Dermis microvascular lymphatic vessel endothelial cell (primary cell): ENCODE measurements at regions not wholly inside any gene's neighbourhood (a gene's known extent, or its start where the extent isn't known, plus 50 kb on each side); places are given as distances from the start of the nearest gene placed in this dataset.

Experiments used
- DNase-seq, 2 donors: peaks; one replicate each; pipeline versions ENCODE4 v3.0.0 to v3.0.0-alpha.2; 2010; ENCODE audit warnings: low read depth in 2 of 2

DNA sequence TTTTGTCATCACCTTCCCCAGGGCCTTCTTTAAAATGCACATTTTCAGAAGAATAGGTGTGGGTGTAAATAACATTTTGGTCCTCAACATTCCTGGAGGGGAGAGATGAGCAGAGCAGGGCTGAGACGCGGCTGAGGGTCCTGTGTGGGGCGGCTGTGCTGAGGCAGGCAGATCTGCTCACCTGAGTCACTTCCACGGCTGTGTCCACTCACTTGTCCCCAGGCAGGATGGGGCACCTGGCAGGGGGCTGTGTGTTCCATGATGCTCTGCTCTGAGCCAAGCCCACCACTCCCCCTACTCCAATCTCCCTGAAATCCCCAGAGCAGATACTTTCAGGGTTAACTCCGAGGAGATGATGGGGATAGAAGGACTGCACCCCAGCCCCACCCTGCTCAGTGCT, 93.8 kb downstream of the GLRX3 start:
- no peak for DNase-seq

- DNase-seq = no peak
These were observed 94.4 kb downstream of the GLRX3 start for GRCh38 chr10:130230611-130231010.

- no peak for DNase-seq
These were observed 95.1 kb downstream of the GLRX3 start for GRCh38 chr10:130231251-130231741.

GRCh38 chr10:130232166-130233034, 96.2 kb downstream of the GLRX3 start:
- DNase-seq = no peak

GRCh38 chr10:130233035-130233360, 96.8 kb downstream of the GLRX3 start:
- DNase-seq = no peak

GRCh38 chr10:130233426-130233825, 97.2 kb downstream of the GLRX3 start:
- DNase-seq = no peak

GRCh38 chr10:130234171-130234965, 98.2 kb downstream of the GLRX3 start:
- DNase-seq = no peak

DNA sequence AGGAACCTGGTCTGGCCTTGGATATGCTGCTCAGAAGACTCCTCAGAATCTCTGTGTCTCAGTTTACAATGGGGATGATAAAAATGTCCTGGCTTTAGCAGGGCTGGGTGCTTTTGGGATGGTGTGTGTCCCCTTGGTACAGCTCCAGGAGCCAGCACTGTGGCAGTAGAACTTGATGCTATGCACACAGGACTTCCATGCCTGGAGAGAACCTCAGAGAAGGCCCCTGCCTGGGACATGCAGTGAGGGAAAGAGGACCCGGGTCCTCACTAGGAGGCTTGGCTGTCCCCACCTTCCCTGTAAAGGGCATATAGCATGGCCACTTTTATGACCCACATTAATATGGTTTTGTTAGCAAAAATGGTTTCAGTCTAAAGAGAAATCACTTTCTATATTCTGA, 100.5 kb downstream of the GLRX3 start:
- no peak for DNase-seq

GRCh38 chr10:130240409-130240808, 104.2 kb downstream of the GLRX3 start:
- no peak for DNase-seq

- DNase-seq = no peak
These were observed 106.3 kb downstream of the GLRX3 start for GRCh38 chr10:130242513-130242912.

DNA sequence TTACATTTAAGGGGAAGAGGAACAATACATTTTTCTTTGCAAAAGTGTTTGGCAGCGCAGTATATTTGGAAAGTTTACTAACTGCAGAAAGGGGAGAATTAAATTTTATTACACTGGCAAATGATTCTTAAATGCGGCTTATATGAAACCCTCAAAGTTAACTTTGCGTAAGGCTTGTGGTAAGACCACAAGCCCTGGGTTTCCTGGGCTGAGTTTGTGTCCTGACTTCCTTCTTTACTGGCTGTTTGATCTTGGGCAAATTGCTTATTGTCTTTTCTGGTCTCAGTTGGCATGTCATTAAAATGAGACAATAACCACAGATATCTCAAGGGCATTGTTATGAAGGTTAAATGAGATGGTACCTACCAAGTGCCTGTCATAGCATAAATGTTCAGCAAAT, 106.8 kb downstream of the GLRX3 start:
- no peak for DNase-seq

GRCh38 chr10:130244031-130244927, 108.1 kb downstream of the GLRX3 start:
- DNase-seq = no peak

- no peak for DNase-seq
These were observed 108.8 kb downstream of the GLRX3 start for GRCh38 chr10:130244928-130245495.

DNA sequence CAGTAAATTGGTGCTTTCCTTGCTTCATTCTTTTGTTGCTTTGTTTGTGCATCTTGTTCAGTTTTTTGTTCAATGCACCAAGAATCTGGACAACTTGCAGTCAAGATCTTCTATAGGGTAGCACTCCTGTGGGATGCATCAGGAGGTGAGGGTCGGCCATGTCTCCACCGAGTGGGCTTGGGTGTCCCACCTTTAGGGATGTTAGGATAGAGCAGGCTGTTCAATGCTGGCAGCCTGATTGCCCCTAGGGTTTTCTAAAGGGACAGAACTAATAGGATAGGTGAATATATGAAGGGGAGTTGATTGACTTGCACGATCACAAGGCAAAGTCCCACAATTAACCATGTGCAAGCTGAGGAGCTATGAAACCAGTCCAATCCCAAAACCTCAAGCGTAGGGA, 109.9 kb downstream of the GLRX3 start:
- DNase-seq = no peak

DNA sequence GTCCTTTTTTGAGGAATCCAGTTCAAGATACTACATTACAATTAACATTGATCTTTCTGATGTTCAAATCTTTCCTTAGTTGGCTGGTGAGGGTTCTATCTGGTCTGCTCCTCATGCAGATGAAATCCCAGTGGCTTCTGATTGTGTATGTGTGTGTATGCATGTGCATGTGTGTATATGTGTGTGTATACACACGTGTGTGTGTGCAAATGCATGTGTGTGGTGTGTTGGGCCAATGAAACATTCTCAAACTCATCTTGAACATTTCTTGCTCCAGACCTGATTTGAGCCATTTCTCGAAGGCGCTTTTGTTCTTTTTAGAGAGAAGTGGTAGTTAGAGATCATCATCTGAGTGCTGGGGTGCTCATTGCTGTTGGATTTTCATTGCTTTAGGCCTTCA, 113.9 kb downstream of the GLRX3 start:
- no peak for DNase-seq

DNA sequence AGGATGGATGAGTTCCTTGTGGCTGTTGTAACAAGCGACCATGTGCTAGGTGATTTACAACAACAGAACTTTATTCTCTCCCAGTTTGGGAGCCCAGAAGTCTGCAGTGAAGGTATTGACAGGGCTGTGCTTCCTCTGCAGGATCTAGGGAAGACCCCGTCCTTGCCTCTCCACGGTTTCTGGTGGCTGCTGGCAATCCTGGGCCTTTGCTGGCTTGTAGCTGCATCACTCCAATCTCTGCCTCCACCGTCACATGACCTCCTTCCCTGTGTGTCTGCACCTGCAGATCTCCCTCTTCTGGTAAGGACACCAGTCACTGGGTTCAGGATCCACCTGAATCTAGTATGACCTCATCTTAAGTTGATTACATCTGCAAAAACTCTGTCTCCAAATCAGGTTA, 115.6 kb downstream of the GLRX3 start:
- no peak for DNase-seq

GRCh38 chr10:130254243-130254642, 118.1 kb downstream of the GLRX3 start:
- DNase-seq = no peak

- no peak for DNase-seq
These were observed 118.5 kb downstream of the GLRX3 start for GRCh38 chr10:130254662-130255061.

DNA sequence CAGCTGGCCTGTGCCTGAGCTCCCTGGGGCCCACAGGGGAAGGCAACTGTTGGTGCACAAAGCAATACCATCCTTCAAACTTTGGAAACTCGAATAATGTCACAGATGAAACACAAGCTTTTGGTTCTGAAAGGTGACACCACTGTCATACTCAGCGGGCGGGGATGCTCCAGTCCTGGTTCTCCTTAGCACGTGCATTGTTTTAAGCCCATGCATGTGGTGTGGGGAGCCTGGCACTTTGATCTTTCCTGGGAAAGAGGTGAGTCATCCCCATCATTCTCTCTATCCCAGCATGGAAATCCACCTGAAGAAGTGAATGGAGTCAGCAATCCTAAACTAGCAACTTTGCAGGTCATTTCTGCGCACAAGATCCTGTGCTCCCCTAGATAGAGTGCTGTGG, 119.6 kb downstream of the GLRX3 start:
- no peak for DNase-seq

DNA sequence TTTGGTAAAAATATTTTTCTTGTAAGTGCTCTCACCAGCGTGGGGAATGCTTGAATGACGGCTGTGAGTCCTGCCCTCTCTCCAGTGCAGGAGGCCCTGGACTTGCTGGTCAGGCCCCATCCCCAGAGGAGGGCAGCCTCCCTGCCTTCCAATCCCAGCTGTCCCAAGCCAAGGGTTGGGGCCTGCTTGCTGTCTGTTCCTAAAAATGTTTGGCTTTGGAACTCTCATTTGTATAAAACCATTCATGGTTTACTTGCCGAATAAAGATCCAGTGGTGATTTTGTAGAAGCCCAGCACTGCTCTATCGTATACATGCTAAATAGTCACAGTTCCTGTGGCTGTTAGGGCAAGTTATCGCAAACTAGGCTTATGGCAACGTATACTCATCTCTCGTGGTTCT, 121.7 kb downstream of the GLRX3 start:
- no peak for DNase-seq

DNA sequence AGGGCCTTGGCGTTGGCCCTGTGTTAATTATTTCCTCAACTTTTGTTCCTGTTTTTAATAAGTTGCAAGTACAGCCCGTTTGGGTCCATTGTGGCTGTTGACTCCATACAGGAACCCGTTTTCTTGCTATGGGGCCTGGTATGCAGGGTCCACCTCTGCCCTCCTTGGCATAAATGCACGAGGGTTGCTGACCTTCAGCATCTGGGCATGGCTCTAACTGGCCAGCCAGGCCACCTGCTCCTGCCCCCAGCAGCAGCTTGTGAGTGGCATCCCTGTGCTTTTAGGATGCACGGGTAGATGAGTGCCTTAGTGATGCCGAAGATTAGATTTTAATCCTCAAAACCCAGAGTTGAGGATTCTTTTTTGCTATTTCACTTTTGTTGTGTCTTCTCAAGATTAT, 123.2 kb downstream of the GLRX3 start:
- no peak for DNase-seq
